Spleen (tissue), 11 donors: ENCODE measurements at regions not wholly inside any gene's neighbourhood (a gene's known extent, or its start where the extent isn't known, plus 50 kb on each side); places are given as distances from the start of the nearest gene placed in this dataset.
"Not testable (repeated sequence)": the region's sequence is repeated elsewhere in the genome, so short reads cannot be mapped to it uniquely, and the experiment has no call there.

Experiments used
- DNase-seq: peaks from one replicate; pipeline ENCODE4 v3.0.0-alpha.2; 2020
- H3K27ac ChIP-seq, 8 donors: fragments of 200-600 bp; sonication (generic) in 7 of 8; 1 replicate in 4 of 8; 2 replicates in 4 of 8; pipeline versions ENCODE4 v1.5.0 to v1.8.0; 2016 to 2021; ENCODE audit warnings: inconsistent platforms in 4 of 8, mild to moderate bottlenecking in 4 of 8, moderate library complexity in 1 of 8
- H3K27me3 ChIP-seq, 7 donors: fragments of 200-600 bp; sonication (generic) in 6 of 7; replicated peaks in 1 of 7; 1 replicate in 4 of 7; 2 replicates in 3 of 7; pipeline versions ENCODE4 v1.5.0 to v1.8.0; 2016 to 2021; ENCODE audit warnings: inconsistent platforms in 3 of 7, mild to moderate bottlenecking in 1 of 7
- H3K36me3 ChIP-seq, 6 donors: fragments of 200-600 bp; sonication (generic) in 5 of 6; 1 replicate in 4 of 6; 2 replicates in 2 of 6; pipeline versions ENCODE4 v1.5.0 to v1.8.0; 2016 to 2021; ENCODE audit warnings: inconsistent platforms in 2 of 6
- H3K4me1 ChIP-seq, 6 donors: fragments of 200-600 bp; sonication (generic) in 5 of 6; 1 replicate in 3 of 6; 2 replicates in 3 of 6; pipeline versions ENCODE4 v1.5.0 to v1.8.0; 2016 to 2021; ENCODE audit warnings: inconsistent platforms in 3 of 6
- H3K4me3 ChIP-seq, 8 donors: fragments of 200-600 bp; sonication (generic) in 7 of 8; 1 replicate in 4 of 8; 2 replicates in 4 of 8; pipeline versions ENCODE4 v1.5.0 to v1.8.0; 2016 to 2021; ENCODE audit warnings: inconsistent platforms in 4 of 8, mild to moderate bottlenecking in 4 of 8, moderate library complexity in 2 of 8
- H3K9me3 ChIP-seq, 8 donors: fragments of 200-600 bp; sonication (generic) in 7 of 8; 1 replicate in 4 of 8; 2 replicates in 4 of 8; pipeline versions ENCODE4 v1.5.0 to v1.8.0; 2016 to 2021; ENCODE audit warnings: inconsistent platforms in 4 of 8
- CTCF ChIP-seq, 11 experiments: fragments of 200-600 bp in 7 of 11; fragments of 450-650 bp in 4 of 11; sonication (generic) in 4 of 11; IDR thresholded peaks in 8 of 11; conservative IDR thresholded peaks in 3 of 11; 1 replicate in 7 of 11; 2 replicates in 4 of 11; pipeline versions ENCODE4 v1.4.0 to v1.8.0; 2016 to 2021; ENCODE audit warnings: antibody characterized with exemption in 11 of 11, inconsistent platforms in 4 of 11, mild to moderate bottlenecking in 1 of 11
- POLR2A ChIP-seq, 3 donors: fragments of 450-650 bp; IDR thresholded peaks; one replicate each; pipeline ENCODE4 v1.5.1; 2017; ENCODE audit warnings: antibody characterized with exemption in 3 of 3, mild to moderate bottlenecking in 1 of 3
- POLR2AphosphoS5 ChIP-seq, 3 donors: sonication (generic); formaldehyde crosslinking; IDR thresholded peaks; one replicate each; pipeline ENCODE4 v1.5.1; 2017; ENCODE audit warnings: antibody characterized with exemption in 3 of 3
- WGBS, 5 donors: extraction: QIAGEN DNeasy Blood & Tissue Kit in 3 of 5; methylation state at CpG; one replicate each; pipeline versions ENCODE4 v1.1.5 to v1.1.7; 2013 to 2018; 5-methylcytosine and 5-hydroxymethylcytosine counted together
- intact Hi-C: fragments of 100-400 bp; cut with DNase I; formaldehyde crosslinking; loops from one replicate; pipeline ENCODE4 v1.15.0; 2023; ENCODE audit warnings: low total_unique reads
- donor health status: healthy with polysubstance abuse.
- donor health status: DM: no; HTN: no; CAD: no; lungs with moderate emphysema.
- donor health status: DM: no; HTN: no; CAD: no.
- donor health status: Bipolar disorder and iron deficiency.
- donor health status: healthy.
- donor health status: DM: no; HTN: no; CAD: no.
- donor health status: DM: yes; HTN: yes; CAD: no.

DNA sequence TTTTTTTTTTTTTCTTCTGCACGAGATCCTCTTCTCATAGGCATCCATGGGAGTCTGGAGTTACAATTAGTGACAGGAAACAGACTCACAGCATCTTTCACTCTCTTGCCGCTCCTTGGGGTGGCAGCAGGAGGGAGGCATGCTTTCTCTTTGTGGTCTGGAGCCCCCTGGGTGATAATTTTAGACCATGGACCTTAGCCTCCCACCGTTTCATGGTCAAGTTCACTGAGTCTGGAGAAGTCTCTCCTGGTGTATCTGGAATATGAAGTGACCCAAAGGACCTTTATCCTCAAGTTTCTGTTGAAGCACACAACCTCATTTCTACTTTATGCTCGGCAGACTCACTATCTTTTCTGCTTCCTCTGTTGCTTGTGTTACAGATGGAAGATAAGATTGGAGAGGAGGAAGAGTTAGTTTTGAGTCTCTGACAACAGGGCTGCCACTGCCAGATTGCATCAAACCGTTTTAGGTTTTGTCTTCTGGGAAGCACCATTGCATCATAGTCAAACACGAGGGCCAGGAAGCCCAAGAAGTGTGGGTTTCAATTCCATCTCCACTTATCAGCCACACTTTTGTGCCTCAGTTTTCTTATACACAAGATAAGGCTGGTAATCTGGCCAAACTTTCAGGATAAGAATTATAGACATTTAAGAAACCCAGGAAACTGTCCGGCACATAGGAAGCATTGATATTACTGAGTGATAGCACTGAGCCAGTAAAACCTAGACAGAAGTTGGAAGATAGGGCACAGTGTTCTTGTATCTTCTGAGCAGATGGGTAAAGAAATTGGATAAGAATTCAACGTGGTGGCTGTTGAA lies 62.3 kb downstream of the ADCYAP1 start:
- H3K27ac ChIP-seq = no peak overlapping the region
- intact Hi-C loops = no loop called here
- no peak for DNase-seq
- TF ChIP-seq CTCF (IDR thresholded peaks at IDR 0.05 in 8 of 11, conservative IDR thresholded peaks at IDR 0.05 in 3 of 11) (no peak), POLR2AphosphoS5 (IDR thresholded peaks at IDR 0.05) (no peak), POLR2A (IDR thresholded peaks at IDR 0.05) (no peak)
- WGBS, 5 donors = 43 to 60% (median 44%) methylated on average over 8 of the region's 8 CpGs
- peaks cover 0 to 2% (median 0%) of the 10 kb centered on the region in 6 donors for H3K4me1 ChIP-seq
- peaks cover 0 to 5% (median 0%) of the 10 kb centered on the region in 8 donors for H3K9me3 ChIP-seq
- no peaks in the 10 kb centered on the region for H3K36me3 ChIP-seq
- H3K4me3 ChIP-seq = no peak overlapping the region
- H3K27me3 ChIP-seq = peaks cover 0 to 5% (median 0%) of the 10 kb centered on the region in 7 donors

GRCh38 chr18:968910-969309 lies 64.2 kb downstream of the ADCYAP1 start:
- WGBS, 5 donors = 72 to 93% (median 81%) methylated on average over 1 of the region's 1 CpG

GRCh38 chr18:969311-969710 lies 64.6 kb downstream of the ADCYAP1 start:
- H3K27me3 ChIP-seq, intact Hi-C loops, DNase-seq, H3K36me3 ChIP-seq, H3K27ac ChIP-seq, H3K4me1 ChIP-seq, H3K4me3 ChIP-seq, H3K9me3 ChIP-seq: not testable (repeated sequence)
- WGBS, 5 donors = 82 to 99% (median 96%) methylated on average over 3 of the region's 3 CpGs

More at GRCh38 chr18:968910-969309, 64.2 kb downstream of the ADCYAP1 start:
- H3K27ac ChIP-seq, H3K27me3 ChIP-seq, DNase-seq, H3K4me3 ChIP-seq, H3K4me1 ChIP-seq, H3K9me3 ChIP-seq, intact Hi-C loops, H3K36me3 ChIP-seq: not testable (repeated sequence)

- H3K27me3 ChIP-seq, H3K27ac ChIP-seq, H3K36me3 ChIP-seq, intact Hi-C loops, DNase-seq, H3K4me1 ChIP-seq, H3K4me3 ChIP-seq: not testable (repeated sequence)
- peaks cover 0 to 17% (median 2%) of the 10 kb centered on the region in 8 donors for H3K9me3 ChIP-seq
- WGBS, 5 donors = 74 to 96% (median 90%) methylated on average over 1 to 6 of the region's 6 CpGs
Measured at GRCh38 chr18:974606-975005, 69.9 kb downstream of the ADCYAP1 start.

DNA sequence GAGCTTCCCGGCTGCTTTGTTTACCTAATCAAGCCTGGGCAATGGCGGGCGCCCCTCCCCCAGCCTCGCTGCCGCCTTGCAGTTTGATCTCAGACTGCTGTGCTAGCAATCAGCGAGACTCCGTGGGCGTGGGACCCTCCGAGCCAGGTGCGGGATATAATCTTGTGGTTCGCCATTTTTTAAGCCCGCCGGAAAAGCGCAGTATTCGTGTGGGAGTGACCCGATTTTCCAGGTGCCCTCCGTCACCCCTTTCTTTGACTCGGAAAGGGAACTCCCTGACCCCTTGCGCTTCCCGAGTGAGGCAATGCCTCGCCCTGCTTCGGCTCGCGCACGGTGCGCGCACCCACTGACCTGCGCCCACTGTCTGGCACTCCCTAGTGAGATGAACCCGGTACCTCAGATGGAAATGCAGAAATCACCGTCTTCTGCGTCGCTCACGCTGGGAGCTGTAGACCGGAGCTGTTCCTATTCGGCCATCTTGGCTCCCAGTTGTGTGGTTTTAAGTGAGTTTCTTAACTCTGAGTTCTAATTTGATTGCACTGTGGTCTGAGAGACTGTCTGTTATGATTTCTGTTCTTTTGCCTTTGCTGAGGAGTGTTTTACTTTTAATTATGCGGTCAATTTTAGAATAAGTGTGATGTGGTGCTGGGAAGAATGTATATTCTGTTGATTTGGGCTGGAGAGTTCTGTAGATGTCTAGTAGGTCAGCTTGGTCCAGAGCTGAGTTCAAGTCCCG lies 71.9 kb downstream of the ADCYAP1 start:
- H3K27me3 ChIP-seq, H3K4me3 ChIP-seq, DNase-seq, intact Hi-C loops, H3K36me3 ChIP-seq, H3K4me1 ChIP-seq, H3K27ac ChIP-seq: not testable (repeated sequence)
- 84 to 93% (median 86%) methylated on average over 16 to 32 of the region's 37 CpGs for WGBS, 5 donors
- H3K9me3 ChIP-seq = peaks cover 0 to 25% (median 4%) of the 10 kb centered on the region in 8 donors

DNA sequence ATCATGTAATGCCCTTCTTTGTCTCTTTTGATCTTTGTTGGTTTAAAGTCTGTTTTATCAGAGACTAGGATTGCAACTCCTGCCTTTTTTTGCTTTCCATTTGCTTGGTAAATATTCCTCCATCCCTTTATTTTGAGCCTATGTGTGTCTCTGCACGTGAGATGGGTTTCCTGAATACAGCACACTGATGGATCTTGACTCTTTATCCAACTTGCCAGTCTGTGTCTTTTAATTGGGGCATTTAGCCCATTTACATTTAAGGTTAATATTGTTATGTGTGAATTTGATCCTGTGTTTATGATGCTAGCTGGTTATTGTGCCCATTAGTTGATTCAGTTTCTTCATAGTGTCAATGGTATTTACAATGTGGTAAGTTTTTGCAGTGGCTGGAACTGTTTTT lies 72.7 kb downstream of the ADCYAP1 start:
- DNase-seq, H3K4me1 ChIP-seq, intact Hi-C loops, H3K27me3 ChIP-seq, H3K36me3 ChIP-seq, H3K4me3 ChIP-seq, H3K27ac ChIP-seq: not testable (repeated sequence)
- H3K9me3 ChIP-seq = peaks cover 0 to 25% (median 4%) of the 10 kb centered on the region in 8 donors
- 44 to 80% (median 64%) methylated on average over 1 of the region's 1 CpG; no CpG with 5 or more reads in 1 of the 5 donors for WGBS, 5 donors

- H3K36me3 ChIP-seq, H3K27me3 ChIP-seq, DNase-seq, H3K4me1 ChIP-seq, H3K4me3 ChIP-seq, intact Hi-C loops, H3K27ac ChIP-seq: not testable (repeated sequence)
- H3K9me3 ChIP-seq = peaks cover 0 to 25% (median 4%) of the 10 kb centered on the region in 8 donors
- WGBS, 5 donors = 68 to 93% (median 79%) methylated on average over 3 of the region's 3 CpGs
Measured at GRCh38 chr18:977732-978131, 73.1 kb downstream of the ADCYAP1 start.
